H9 (cell line): ENCODE measurements at regions not wholly inside any gene's neighbourhood (a gene's known extent, or its start where the extent isn't known, plus 50 kb on each side); places are given as distances from the start of the nearest gene placed in this dataset.

Source experiments
- DNase-seq: peaks from one replicate; pipeline ENCODE4 v3.0.0-alpha.2; 2017
- H2AFZ ChIP-seq: one replicate; pipeline ENCODE4 v1.6.1; 2013; ENCODE audit warnings: mild to moderate bottlenecking, low read length, control low read depth, moderate library complexity
- H2AK5ac ChIP-seq: 2 replicates; pipeline ENCODE4 v1.6.1; 2013; ENCODE audit warnings: low read length, control low read depth, mixed read lengths; ENCODE audit not compliant: insufficient read length
- H2BK120ac ChIP-seq: one replicate; pipeline ENCODE4 v1.6.1; 2013; ENCODE audit warnings: low read depth, mild to moderate bottlenecking, low read length, control low read depth, inconsistent platforms; ENCODE audit not compliant: poor library complexity, severe bottlenecking
- H2BK12ac ChIP-seq: 2 replicates; pipeline ENCODE4 v1.6.1; 2013; ENCODE audit warnings: low read length, control low read depth, mixed read lengths, low read depth; ENCODE audit not compliant: insufficient read length
- H2BK15ac ChIP-seq: 2 replicates; pipeline ENCODE4 v1.6.1; 2013; ENCODE audit warnings: low read depth, low read length, control low read depth
- H2BK20ac ChIP-seq: one replicate; pipeline ENCODE4 v1.6.1; 2013; ENCODE audit warnings: low read depth, mild to moderate bottlenecking, low read length, control low read depth, inconsistent platforms; ENCODE audit not compliant: poor library complexity, severe bottlenecking
- H2BK5ac ChIP-seq: 2 replicates; pipeline ENCODE4 v1.6.1; 2013; ENCODE audit warnings: low read length, control low read depth, mixed read lengths; ENCODE audit not compliant: insufficient read length
- H3K14ac ChIP-seq: 2 replicates; pipeline ENCODE4 v1.6.1; 2013; ENCODE audit warnings: low read length, control low read depth; ENCODE audit not compliant: insufficient read depth
- H3K18ac ChIP-seq: 2 replicates; pipeline ENCODE4 v1.6.1; 2013; ENCODE audit warnings: low read depth, mild to moderate bottlenecking, mixed read lengths, low read length, control low read depth; ENCODE audit not compliant: insufficient read length
- H3K23ac ChIP-seq: 2 replicates; pipeline ENCODE4 v1.6.1; 2013; ENCODE audit warnings: low read length, control low read depth, mixed read lengths, low read depth; ENCODE audit not compliant: insufficient read length
- H3K23me2 ChIP-seq: 2 replicates; pipeline ENCODE4 v1.6.1; 2013; ENCODE audit warnings: low read depth, mild to moderate bottlenecking, mixed read lengths, low read length, control low read depth; ENCODE audit not compliant: insufficient read length, poor library complexity, severe bottlenecking
- H3K27ac ChIP-seq: 2 replicates; pipeline ENCODE4 v1.5.1; 2013; ENCODE audit warnings: low read length, control low read depth, mixed read lengths, low read depth; ENCODE audit not compliant: insufficient read length
- H3K27me3 ChIP-seq: 2 replicates; pipeline ENCODE4 v1.6.1; 2013; ENCODE audit warnings: low read length, control low read depth, inconsistent platforms; ENCODE audit not compliant: insufficient read depth
- H3K4ac ChIP-seq: 2 replicates; pipeline ENCODE4 v1.6.1; 2013; ENCODE audit warnings: low read depth, mild to moderate bottlenecking, control low read depth, inconsistent platforms, low read length, moderate library complexity
- H3K4me1 ChIP-seq: 2 replicates; pipeline ENCODE4 v1.6.1; 2013; ENCODE audit warnings: low read length, control low read depth, inconsistent platforms; ENCODE audit not compliant: insufficient read depth
- H3K4me2 ChIP-seq: 2 replicates; pipeline ENCODE4 v1.6.1; 2013; ENCODE audit warnings: low read length, control low read depth, mixed read lengths; ENCODE audit not compliant: insufficient read length, insufficient read depth
- H3K56ac ChIP-seq: 2 replicates; pipeline ENCODE4 v1.6.1; 2013; ENCODE audit warnings: low read depth, mild to moderate bottlenecking, mixed read lengths, low read length, control low read depth; ENCODE audit not compliant: insufficient read length
- H3K79me1 ChIP-seq: 2 replicates; pipeline ENCODE4 v1.6.1; 2013; ENCODE audit warnings: low read depth, mild to moderate bottlenecking, moderate library complexity, low read length, control low read depth, inconsistent platforms; ENCODE audit not compliant: insufficient read depth, poor library complexity, severe bottlenecking
- H3K79me2 ChIP-seq: 2 replicates; pipeline ENCODE4 v1.6.1; 2013; ENCODE audit warnings: low read length, control low read depth, inconsistent platforms; ENCODE audit not compliant: insufficient read depth
- H3K9ac ChIP-seq: 2 replicates; pipeline ENCODE4 v1.6.1; 2013; ENCODE audit warnings: low read length, control low read depth, mixed read lengths; ENCODE audit not compliant: insufficient read length; ENCODE audit errors: extremely low read depth
- H3K9me3 ChIP-seq: one replicate; pipeline ENCODE4 v1.6.1; 2013; ENCODE audit warnings: low read depth, low read length, inconsistent platforms; ENCODE audit not compliant: control insufficient read depth
- H3T11ph ChIP-seq: one replicate; pipeline ENCODE4 v1.6.1; 2013; ENCODE audit warnings: mild to moderate bottlenecking, low read length, control low read depth, inconsistent platforms
- H4K20me1 ChIP-seq: one replicate; pipeline ENCODE4 v1.6.1; 2013; ENCODE audit not compliant: control insufficient read depth, insufficient read length, insufficient read depth
- H4K5ac ChIP-seq: 2 replicates; pipeline ENCODE4 v1.6.1; 2013; ENCODE audit warnings: low read depth, mild to moderate bottlenecking, mixed read lengths, low read length, control low read depth; ENCODE audit not compliant: insufficient read length
- H4K8ac ChIP-seq: replicated peaks from 2 replicates; pipeline ENCODE4 v1.6.1; 2013; ENCODE audit warnings: low read length, control low read depth, mixed read lengths, low read depth; ENCODE audit not compliant: insufficient read length
- H4K91ac ChIP-seq: 2 replicates; pipeline ENCODE4 v1.6.1; 2013; ENCODE audit warnings: low read depth, mild to moderate bottlenecking, moderate library complexity, mixed read lengths, low read length, control low read depth; ENCODE audit not compliant: insufficient read length
- H3K27ac Mint-ChIP-seq, 3 experiments: 2 replicates in 2 of 3; 3 replicates in 1 of 3; pipeline ENCODE4 v1.8.0; 2020 to 2021; ENCODE audit warnings: mixed read lengths in 3 of 3, mild to moderate bottlenecking in 1 of 3, moderate library complexity in 1 of 3
- H3K27me3 Mint-ChIP-seq: 2 replicates; pipeline ENCODE4 v1.8.0; 2021; ENCODE audit warnings: low read depth, mild to moderate bottlenecking, moderate library complexity, mixed read lengths
- H3K36me3 Mint-ChIP-seq, 3 experiments: 2 replicates in 2 of 3; 3 replicates in 1 of 3; pipeline ENCODE4 v1.8.0; 2020 to 2021; ENCODE audit warnings: low read depth in 3 of 3, mixed read lengths in 3 of 3; ENCODE audit not compliant: insufficient read depth in 1 of 3
- H3K4me1 Mint-ChIP-seq, 2 experiments: 2 replicates each; pipeline ENCODE4 v1.8.0; 2020; ENCODE audit warnings: mixed read lengths in 2 of 2
- H3K4me3 Mint-ChIP-seq, 2 experiments: 2 replicates in 1 of 2; 3 replicates in 1 of 2; pipeline ENCODE4 v1.8.0; 2020 to 2021; ENCODE audit warnings: mild to moderate bottlenecking in 2 of 2, mixed read lengths in 2 of 2, moderate library complexity in 1 of 2
- H3K9me3 Mint-ChIP-seq, 2 experiments: 2 replicates in 1 of 2; 3 replicates in 1 of 2; pipeline ENCODE4 v1.8.0; 2020; ENCODE audit warnings: mild to moderate bottlenecking in 2 of 2, mixed read lengths in 2 of 2, moderate library complexity in 1 of 2
- CTCF ChIP-seq: fragments of 200-600 bp; sonication (generic); conservative IDR thresholded peaks from 3 replicates; pipeline ENCODE4 v1.8.0; 2021; ENCODE audit warnings: antibody characterized with exemption, mild to moderate bottlenecking
- WGBS: extraction: QIAGEN DNeasy Blood & Tissue Kit; methylation state at CpG from one replicate; pipeline ENCODE4 v1.1.7; 2013; ENCODE audit warnings: missing lambda C conversion rate, low lambda C conversion rate, mixed read lengths; ENCODE audit not compliant: insufficient read length; ENCODE audit errors: extremely low coverage; 5-methylcytosine and 5-hydroxymethylcytosine counted together

- peaks cover 3 to 23% (median 9%) of the 10 kb centered on the region in 3 experiments; a peak in 6 of 7 replicates for H3K36me3 Mint-ChIP-seq
- no peak overlapping the region for H4K5ac ChIP-seq
- no peak overlapping the region for H3K14ac ChIP-seq
- H2BK20ac ChIP-seq, result no peak overlapping the region
- no peak overlapping the region for H3K18ac ChIP-seq
- no peak overlapping the region for H3K56ac ChIP-seq
- no peaks in the 10 kb centered on the region for H3K79me2 ChIP-seq
- no peaks in the 10 kb centered on the region for H3K27me3 ChIP-seq
- no peak overlapping the region for H2AK5ac ChIP-seq
- WGBS, result no CpG with 5 or more reads among the region's 2 CpGs
- H2BK120ac ChIP-seq, result no peak overlapping the region
- no peaks in the 10 kb centered on the region for H3K23me2 ChIP-seq
- H3K4me3 Mint-ChIP-seq, result no peak overlapping the region
- no peak overlapping the region for H3K4ac ChIP-seq
- H2BK12ac ChIP-seq, result no peak overlapping the region
- no peak overlapping the region for H2AFZ ChIP-seq
- H3K4me2 ChIP-seq, result no peak overlapping the region
- no peaks in the 10 kb centered on the region for H3K9me3 ChIP-seq
- no peak overlapping the region for H2BK5ac ChIP-seq
- DNase-seq, result no peak
- TF ChIP-seq CTCF, result no peak
- H3K79me1 ChIP-seq, result no peaks in the 10 kb centered on the region
- no peak overlapping the region for H3T11ph ChIP-seq
- H3K27ac ChIP-seq, result no peak overlapping the region
- H3K27me3 Mint-ChIP-seq, result peaks cover 2% of the 10 kb centered on the region
- no peaks in the 10 kb centered on the region for H3K4me1 ChIP-seq
- no peak overlapping the region for H3K9ac ChIP-seq
- no peaks in the 10 kb centered on the region for H4K20me1 ChIP-seq
- peaks cover 6 to 13% of the 10 kb centered on the region in 2 experiments; a peak in 2 of 4 replicates for H3K4me1 Mint-ChIP-seq
- H4K91ac ChIP-seq, result no peak overlapping the region
- H3K23ac ChIP-seq, result no peak overlapping the region
- H2BK15ac ChIP-seq, result no peak overlapping the region
- H4K8ac ChIP-seq, result no peak overlapping the region
- peaks cover 24 to 27% of the 10 kb centered on the region in 2 experiments for H3K9me3 Mint-ChIP-seq
- no peak overlapping the region for H3K27ac Mint-ChIP-seq
Observed at GRCh38 chr1:30014031-30014430, 709.4 kb downstream of the MATN1 start.
